A549 (cell line): ENCODE measurements at regions not wholly inside any gene's neighbourhood (a gene's known extent, or its start where the extent isn't known, plus 50 kb on each side); places are given as distances from the start of the nearest gene placed in this dataset.

ENCODE experiments used
- CBX2 ChIP-seq: fragments of 200-600 bp; sonication (generic); IDR thresholded peaks from 2 replicates; pipeline ENCODE4 v1.6.1; 2016; ENCODE audit warnings: low read depth, mild to moderate bottlenecking, borderline replicate concordance
- EP300 ChIP-seq, 2 experiments: fragments of >200 bp; sonication (Bioruptor Twin); formaldehyde crosslinking; IDR thresholded peaks; 2 replicates in 1 of 2; 3 replicates in 1 of 2; pipeline ENCODE4 v1.6.1; 2016 to 2017
- HDAC2 ChIP-seq: fragments of 200-600 bp; sonication (generic); IDR thresholded peaks from 2 replicates; pipeline ENCODE4 v1.6.1; 2016
- KDM1A ChIP-seq: fragments of 200-600 bp; sonication (generic); IDR thresholded peaks from 2 replicates; pipeline ENCODE4 v1.6.1; 2016; ENCODE audit warnings: low read depth, mild to moderate bottlenecking
- MAFK ChIP-seq: fragments of 450-650 bp; IDR thresholded peaks from 2 replicates; pipeline ENCODE4 v1.6.1; 2014; ENCODE audit not compliant: partially characterized antibody
- MYC ChIP-seq: IDR thresholded peaks from 2 replicates; pipeline ENCODE4 v1.6.1; 2012; ENCODE audit warnings: mild to moderate bottlenecking, inconsistent platforms, low read length, improper control_type of control experiment, borderline replicate concordance
- POLR2A ChIP-seq: IDR thresholded peaks from 2 replicates; pipeline ENCODE4 v1.6.1; 2012; ENCODE audit warnings: mild to moderate bottlenecking, low read length
- RAD21 ChIP-seq, 2 experiments: fragments of >200 bp in 1 of 2; sonication (Bioruptor Twin) in 1 of 2; formaldehyde crosslinking in 1 of 2; IDR thresholded peaks in 1 of 2; conservative IDR thresholded peaks in 1 of 2; 2 replicates in 1 of 2; 3 replicates in 1 of 2; pipeline ENCODE4 v1.6.1; 2012 to 2018; ENCODE audit warnings: inconsistent platforms in 1 of 2
- RCOR1 ChIP-seq: fragments of 150-350 bp; IDR thresholded peaks from 2 replicates; pipeline ENCODE4 v1.6.1; 2014; ENCODE audit warnings: antibody characterized with exemption, low read length, low read depth
- RNF2 ChIP-seq: fragments of 200-600 bp; sonication (generic); IDR thresholded peaks from 2 replicates; pipeline ENCODE4 v1.6.1; 2016; ENCODE audit warnings: low read depth, mild to moderate bottlenecking, antibody characterized with exemption, moderate library complexity, borderline replicate concordance
- SMC3 ChIP-seq: fragments of >200 bp; sonication (Bioruptor Twin); formaldehyde crosslinking; IDR thresholded peaks from 3 replicates; pipeline ENCODE4 v1.6.1; 2018; ENCODE audit warnings: inconsistent platforms
- TF ChIP-seq, protein P1 (sequence below): fragments of >200 bp; sonication (Bioruptor Twin); formaldehyde crosslinking; IDR thresholded peaks from 3 replicates; pipeline ENCODE4 v1.5.1; 2016
- TF ChIP-seq, protein P2 (sequence below): fragments of 200-600 bp; sonication (generic); IDR thresholded peaks from 2 replicates; pipeline ENCODE4 v1.6.1; 2016; ENCODE audit warnings: antibody characterized with exemption, mild to moderate bottlenecking, moderate library complexity

- TF ChIP-seq, protein P1, sequence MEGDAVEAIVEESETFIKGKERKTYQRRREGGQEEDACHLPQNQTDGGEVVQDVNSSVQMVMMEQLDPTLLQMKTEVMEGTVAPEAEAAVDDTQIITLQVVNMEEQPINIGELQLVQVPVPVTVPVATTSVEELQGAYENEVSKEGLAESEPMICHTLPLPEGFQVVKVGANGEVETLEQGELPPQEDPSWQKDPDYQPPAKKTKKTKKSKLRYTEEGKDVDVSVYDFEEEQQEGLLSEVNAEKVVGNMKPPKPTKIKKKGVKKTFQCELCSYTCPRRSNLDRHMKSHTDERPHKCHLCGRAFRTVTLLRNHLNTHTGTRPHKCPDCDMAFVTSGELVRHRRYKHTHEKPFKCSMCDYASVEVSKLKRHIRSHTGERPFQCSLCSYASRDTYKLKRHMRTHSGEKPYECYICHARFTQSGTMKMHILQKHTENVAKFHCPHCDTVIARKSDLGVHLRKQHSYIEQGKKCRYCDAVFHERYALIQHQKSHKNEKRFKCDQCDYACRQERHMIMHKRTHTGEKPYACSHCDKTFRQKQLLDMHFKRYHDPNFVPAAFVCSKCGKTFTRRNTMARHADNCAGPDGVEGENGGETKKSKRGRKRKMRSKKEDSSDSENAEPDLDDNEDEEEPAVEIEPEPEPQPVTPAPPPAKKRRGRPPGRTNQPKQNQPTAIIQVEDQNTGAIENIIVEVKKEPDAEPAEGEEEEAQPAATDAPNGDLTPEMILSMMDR: no peak
- TF ChIP-seq, protein P2, sequence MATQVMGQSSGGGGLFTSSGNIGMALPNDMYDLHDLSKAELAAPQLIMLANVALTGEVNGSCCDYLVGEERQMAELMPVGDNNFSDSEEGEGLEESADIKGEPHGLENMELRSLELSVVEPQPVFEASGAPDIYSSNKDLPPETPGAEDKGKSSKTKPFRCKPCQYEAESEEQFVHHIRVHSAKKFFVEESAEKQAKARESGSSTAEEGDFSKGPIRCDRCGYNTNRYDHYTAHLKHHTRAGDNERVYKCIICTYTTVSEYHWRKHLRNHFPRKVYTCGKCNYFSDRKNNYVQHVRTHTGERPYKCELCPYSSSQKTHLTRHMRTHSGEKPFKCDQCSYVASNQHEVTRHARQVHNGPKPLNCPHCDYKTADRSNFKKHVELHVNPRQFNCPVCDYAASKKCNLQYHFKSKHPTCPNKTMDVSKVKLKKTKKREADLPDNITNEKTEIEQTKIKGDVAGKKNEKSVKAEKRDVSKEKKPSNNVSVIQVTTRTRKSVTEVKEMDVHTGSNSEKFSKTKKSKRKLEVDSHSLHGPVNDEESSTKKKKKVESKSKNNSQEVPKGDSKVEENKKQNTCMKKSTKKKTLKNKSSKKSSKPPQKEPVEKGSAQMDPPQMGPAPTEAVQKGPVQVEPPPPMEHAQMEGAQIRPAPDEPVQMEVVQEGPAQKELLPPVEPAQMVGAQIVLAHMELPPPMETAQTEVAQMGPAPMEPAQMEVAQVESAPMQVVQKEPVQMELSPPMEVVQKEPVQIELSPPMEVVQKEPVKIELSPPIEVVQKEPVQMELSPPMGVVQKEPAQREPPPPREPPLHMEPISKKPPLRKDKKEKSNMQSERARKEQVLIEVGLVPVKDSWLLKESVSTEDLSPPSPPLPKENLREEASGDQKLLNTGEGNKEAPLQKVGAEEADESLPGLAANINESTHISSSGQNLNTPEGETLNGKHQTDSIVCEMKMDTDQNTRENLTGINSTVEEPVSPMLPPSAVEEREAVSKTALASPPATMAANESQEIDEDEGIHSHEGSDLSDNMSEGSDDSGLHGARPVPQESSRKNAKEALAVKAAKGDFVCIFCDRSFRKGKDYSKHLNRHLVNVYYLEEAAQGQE: no peak
- TF ChIP-seq CBX2: no peak
- TF ChIP-seq MYC: no peak
- TF ChIP-seq POLR2A: no peak
- no peak for TF ChIP-seq MAFK
- no peak for TF ChIP-seq EP300 (IDR thresholded peaks at IDR 0.05)
- no peak for TF ChIP-seq RAD21 (conservative IDR thresholded peaks at IDR 0.05 in 1 of 2, IDR thresholded peaks at IDR 0.05 in 1 of 2)
- no peak for TF ChIP-seq RNF2
- no peak for TF ChIP-seq KDM1A
- TF ChIP-seq HDAC2: no peak
- TF ChIP-seq RCOR1: no peak
- TF ChIP-seq SMC3: no peak
Measured at GRCh38 chr1:4894566-4894965, 240.2 kb downstream of the AJAP1 start.
